Hippocampal formation (tissue), 2 donors: ENCODE measurements at regions not wholly inside any gene's neighbourhood (a gene's known extent, or its start where the extent isn't known, plus 50 kb on each side); places are given as distances from the start of the nearest gene placed in this dataset.
"Not testable (repeated sequence)": the region's sequence is repeated elsewhere in the genome, so short reads cannot be mapped to it uniquely, and the experiment has no call there.

Experiments used
- DNase-seq, 2 donors: peaks; one replicate each; lab custom pipeline; 2025; lab: John Stamatoyannopoulos, UW

DNA sequence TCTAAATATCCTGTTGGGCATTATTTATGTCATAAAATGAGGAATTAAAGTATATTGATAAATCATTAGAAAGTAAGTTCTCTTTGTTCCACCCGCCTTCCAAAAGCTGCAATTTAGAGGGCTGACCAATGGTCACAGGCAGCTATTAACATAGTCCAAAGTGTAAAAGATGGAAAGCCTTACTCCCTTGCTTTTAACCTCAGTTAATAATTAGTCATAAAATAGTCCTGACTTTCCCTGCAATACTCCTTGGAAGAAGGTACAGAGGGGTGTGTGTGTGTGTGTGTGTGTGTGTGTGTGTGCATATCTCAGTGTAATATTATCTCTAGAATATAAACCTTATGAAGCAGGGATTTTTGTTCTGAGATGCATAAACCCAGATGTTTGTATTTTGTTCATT, 275.4 kb downstream of the FAT4 start:
- no peak for DNase-seq

DNA sequence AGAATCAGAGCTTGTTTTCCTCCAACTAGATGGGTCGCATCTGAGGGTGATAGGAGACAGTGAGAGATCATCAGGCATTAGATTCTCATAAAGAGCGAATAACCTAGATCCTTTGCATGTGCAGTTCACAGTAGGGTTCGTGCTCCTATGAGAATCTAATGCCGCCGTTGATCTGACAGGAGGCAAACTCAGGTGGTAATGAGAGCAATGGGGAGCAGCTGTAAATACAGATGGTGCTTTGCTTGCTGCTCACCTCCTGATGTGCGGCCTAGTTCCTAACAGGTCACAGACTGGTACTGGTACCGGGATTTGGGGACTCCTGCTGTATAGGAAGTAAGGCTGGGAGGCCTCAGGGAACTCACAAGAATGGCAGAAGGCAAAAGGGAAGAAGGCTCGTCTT, 276.5 kb downstream of the FAT4 start:
- no peak for DNase-seq

DNA sequence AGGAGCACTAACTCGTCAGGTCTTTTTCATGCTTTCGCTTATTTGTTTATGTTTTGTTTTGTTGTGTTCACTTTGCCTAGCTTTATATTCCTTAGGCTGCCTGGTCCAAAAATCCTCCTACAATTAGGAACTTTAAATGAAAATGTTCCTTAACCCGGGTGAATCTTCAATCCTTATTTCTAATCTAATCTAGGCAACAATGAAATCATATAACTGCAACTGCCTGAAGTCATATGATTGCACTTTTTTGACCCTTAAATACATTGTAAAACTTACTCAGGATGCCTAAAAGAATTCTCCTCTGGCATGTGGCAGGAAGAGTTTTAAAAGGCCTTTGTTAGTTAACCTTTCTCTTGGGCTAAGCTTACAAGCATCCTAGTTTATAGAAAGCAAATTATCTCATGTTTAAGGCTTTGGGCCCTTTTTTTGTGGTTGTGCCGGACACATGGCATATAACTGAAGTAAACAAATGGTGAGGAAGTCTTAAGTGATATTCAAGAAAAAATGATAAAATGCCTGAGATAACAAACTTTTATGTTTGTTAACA, 279.4 kb downstream of the FAT4 start:
- DNase-seq: no peak

DNA sequence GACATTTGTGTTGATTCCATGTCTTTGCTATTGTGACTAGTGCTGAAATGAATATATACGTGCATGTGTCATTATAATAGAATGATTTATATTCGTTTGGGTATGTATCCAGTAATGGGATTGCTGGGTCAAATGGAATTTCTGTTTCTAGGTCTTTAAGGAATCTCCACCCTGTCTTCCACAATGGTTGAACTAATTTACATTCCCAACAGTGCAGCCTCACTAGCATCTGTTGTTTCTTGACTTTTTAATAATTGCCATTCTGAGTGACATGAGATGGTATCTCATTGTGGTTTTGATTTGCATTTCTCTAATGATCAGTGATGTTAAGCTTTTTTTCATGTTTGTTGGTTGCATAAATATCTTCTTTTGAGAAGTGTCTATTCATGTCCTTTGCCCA, 291.2 kb downstream of the FAT4 start:
- DNase-seq: not testable (repeated sequence)

DNA sequence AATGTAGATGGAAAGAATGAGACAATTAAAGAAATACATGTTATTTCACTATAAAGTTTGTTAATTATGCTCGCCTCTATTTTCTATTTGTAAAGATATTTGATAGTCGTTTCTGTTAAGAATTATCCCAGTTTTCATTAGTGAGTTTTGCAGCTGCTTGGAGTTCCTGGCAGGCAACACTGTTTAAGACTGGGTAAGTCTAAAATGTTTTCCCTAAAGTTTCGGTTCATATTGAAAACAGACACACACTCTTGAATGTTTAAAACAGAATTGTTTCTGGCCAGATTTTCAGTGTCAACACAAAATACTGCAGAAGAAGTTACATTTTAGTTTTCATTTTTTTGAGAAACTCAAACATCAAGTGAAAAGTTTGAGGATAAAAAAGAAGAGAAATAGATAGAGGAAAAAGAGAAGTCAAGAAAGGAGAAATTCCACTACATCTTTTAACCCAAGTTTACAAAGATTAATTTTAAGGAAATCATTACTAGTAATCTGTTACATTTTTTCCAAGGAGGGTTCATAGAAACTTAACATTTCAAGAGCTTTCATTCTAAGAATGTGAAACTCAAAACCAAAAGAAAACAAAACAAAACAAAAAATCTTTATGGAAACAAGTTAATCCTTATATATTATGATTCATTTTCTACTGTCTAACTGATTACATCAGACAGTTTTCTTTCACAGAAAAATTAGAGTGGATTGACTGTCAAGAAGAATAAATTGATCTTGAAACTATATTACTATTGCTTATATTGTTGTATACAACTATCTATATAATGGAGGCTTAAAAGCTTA, 305.5 kb downstream of the FAT4 start:
- no peak for DNase-seq

DNA sequence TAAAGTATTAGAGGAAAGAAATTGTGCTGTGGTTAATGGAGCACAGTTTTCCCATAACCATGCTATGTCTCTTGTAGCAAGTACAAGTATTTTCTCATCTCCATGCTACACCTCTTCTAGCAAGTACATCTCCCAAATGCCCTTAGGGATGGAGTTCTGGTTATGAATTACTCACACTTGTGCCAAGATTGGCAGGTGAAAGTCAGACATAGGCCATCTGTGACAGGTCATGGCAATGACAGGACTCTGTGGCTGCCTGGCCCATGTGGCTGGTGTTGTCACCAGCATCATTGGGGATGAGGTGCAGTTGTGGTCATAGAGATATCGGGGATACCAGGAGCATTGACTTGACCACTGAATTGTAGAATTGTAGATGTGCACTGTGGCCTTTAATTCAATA, 310.2 kb downstream of the FAT4 start:
- DNase-seq: no peak

DNA sequence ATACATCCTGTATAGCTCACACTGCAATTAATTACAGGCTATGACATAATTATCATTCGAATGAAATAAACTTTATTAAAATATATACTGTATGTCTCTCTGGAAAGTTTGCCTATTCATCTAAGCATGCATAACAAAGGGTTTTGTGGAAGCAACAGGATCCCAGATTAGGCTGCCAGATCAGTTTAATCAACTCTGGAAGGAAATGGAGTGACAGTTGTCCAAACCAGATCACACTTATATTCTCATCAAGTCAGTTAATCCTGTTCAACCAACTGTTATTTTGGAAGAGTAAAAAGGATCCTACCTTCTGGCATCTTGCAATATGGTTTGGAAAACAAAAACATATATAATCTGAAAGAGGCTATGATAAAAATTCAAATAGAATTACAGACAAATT, 312.2 kb downstream of the FAT4 start:
- DNase-seq: no peak

DNA sequence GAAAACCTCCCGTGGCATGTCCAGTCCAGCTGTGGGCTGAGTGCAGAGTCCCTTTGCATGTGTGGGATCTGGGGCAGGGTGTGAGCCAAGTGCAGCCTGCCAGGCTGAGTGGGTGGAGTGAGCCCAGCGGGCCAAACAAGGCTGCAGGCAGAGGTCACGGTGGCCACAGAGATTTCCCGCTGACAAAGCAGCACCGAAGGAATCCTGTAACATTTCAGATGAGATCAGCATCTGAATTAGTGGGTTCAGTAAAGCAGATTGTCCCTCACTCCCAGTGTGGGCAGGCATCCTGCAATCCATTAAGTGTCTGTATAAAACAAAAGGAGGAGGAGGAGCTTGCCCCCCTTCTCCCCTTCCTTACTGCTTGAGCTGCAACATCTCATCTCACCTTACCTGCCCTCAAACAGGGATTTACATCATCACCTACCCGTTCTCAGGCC, 324.4 kb downstream of the FAT4 start:
- no peak for DNase-seq

DNA sequence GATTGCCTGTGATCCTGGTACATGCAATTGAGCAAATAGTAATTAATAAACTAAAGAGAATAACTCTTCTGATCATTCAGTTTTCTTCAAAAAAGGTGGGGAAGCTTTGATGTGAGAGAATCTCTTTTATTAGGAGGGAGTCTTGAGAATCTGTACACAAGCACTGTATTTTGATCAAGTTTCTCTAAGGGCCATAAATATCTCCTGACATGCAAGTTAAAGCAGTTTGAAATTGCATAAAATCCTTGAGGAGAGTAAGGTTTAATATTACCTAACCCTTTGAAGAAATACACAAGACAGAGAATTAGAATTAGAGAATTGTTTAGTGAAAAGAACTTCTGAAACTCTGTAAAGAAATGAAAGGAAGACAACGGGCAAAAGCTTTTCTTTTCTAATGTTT, 326.9 kb downstream of the FAT4 start:
- DNase-seq: no peak

DNA sequence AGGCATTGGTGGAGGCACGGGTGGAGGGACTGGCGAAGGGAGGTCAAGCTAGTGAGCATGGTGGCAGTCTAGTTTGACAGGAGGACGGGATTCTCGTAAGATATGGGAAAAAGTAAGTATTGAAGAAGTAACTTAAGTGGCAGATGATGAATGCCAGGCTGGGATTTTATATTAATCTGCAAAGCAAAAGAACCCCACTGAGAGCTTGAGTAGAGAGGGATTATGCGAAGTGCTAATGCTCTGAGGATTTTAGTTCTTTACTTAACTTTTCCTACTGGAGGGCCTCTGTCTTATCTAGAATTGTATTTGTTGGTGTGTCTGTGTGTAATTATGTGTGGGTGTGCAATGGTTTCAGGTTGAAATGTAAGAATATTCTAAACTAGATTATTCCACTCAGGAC, 327.9 kb downstream of the FAT4 start:
- no peak for DNase-seq

DNA sequence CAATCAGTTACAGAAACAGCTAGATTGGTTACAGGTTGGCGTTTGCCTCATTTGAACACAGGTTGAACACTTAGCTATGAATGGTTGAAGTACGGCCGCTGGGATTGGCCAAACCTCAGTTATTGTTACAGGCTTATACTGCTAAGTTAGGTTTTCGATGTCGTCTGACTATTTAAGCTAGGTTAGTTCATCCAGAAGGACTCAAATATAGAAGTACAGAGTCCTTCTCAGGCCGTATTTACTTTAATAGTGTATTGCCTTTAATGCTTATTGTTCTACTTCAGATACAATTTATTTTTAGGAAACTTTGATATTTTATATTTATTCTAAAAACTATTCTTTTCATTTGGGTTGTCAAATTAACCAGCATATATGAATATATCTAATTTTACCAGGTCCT, 334.7 kb downstream of the FAT4 start:
- no peak for DNase-seq

DNA sequence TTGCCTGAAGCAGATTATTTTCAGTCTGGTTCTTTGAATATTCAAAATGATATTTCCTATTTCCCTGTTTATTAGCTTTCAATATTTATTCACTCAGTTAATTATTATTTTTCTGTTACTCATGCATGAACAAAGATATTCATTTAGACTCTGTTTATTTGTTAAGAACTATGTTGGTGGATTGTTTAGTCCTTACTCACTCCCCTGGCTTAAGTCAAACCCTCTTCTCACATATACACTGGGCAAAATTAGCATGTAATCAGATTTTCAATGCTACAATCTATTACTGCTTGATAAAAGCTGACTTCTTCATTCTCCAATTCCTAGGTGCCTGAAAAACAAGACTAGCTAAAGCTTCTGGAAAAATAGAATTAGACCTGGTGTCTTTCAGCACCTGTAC, 335.8 kb downstream of the FAT4 start:
- no peak for DNase-seq

DNA sequence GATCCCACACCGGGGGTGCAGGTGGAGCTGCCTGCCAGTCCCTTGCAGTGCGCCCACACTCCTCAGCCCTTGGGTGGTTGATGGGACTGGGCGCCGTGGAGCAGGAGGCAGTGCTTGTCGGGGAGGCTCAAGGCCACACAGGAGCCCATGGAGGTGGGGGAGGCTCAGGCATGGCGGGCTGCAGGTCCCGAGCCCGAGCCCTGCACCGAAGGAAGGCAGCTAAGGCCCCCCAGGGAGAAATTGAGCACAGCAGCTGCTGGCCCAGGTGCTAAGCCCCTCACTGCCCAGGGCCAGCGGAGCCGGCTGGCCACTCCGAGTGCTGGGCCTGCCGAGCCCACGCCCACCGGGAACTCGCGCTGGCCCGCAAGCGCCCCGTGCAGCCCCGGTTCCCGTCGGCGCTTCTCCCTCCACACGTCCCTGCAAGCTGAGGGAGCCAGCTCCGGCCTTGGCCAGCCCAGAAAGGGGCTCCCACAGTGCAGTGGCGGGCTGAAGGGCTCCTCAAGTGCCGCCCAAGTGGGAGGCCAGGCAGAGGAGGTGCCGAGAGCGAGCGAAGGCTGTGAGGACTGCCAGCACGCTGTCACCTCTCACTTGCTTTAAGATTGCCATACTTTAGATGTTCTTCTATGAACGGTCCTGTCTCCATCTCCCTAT, 337.1 kb downstream of the FAT4 start:
- not testable (repeated sequence) for DNase-seq

DNA sequence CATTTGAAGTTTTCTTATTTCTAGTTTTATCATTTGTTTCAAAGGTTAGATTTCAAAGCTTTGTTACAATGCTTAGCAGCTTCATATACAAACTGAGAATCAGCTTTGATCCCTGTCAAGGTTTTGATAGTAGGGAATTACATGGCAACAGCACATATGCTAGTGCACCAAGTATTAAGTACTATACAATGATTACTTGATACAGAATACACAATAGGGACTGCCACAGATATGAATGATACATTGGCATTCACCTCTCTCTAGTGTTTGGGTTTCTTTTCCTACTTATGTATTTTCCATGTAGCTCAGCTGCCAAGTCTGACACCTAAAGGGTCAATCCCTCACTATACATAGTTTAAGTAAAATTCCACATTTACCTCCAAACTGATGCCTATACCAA, 344.0 kb downstream of the FAT4 start:
- no peak for DNase-seq

DNA sequence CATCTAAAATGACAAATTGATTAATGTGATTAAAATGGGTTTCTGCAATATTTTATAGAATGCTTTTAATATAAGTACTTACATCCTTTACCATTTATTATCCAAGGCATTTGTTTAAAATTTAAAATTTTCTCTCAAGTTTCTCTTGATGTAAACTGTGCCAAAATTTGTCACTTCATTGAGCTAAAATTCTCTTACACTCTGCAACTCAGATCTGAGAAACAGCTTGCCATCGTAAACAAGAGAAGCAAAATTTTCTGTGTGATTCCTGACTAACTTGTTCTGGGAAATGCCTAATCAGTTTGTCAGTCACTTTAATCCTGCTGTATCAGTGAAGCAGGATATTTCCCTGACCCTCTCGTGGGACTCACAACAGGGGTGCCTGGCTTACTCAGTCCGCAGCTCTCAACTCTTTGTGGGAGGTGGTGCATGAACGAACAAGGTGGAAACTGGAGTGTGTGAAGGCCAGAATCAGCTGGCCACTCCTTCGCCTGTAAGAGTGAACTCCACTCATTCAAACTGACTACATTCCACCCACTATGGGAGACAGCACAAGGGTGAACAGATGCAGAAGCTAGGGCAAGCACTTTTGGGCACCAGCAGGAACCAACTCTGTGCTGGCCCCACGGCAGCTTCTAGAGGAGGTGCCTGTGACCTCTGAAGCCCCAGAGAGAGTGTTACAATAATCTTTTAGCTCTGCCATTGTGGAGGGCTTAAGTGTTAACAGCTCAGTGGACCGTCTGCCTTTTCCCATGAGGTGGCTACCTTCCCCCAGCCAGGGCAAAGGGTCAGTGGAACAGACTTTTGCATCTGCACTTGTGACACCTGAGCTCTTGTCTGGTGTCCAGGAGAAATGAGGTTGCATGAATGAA, 349.4 kb downstream of the FAT4 start:
- no peak for DNase-seq

DNA sequence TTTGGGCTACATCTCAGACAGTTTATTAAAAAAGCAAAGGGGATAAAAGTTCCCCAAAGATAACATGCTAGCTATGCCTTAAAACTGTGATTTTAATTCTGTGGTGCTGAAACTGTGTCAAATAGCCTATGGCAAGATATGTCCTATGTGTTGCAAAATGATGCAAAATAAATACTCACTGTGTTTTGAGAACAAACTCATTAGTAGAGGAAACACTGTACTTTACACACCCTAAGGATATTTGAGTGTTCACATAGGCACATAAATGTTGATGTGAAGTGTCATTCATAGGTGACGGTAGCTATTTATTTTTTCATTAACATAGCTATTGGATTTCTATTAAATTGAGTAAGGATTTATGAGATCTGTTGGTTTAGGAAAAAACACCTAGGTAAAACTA, 351.9 kb downstream of the FAT4 start:
- DNase-seq: no peak

DNA sequence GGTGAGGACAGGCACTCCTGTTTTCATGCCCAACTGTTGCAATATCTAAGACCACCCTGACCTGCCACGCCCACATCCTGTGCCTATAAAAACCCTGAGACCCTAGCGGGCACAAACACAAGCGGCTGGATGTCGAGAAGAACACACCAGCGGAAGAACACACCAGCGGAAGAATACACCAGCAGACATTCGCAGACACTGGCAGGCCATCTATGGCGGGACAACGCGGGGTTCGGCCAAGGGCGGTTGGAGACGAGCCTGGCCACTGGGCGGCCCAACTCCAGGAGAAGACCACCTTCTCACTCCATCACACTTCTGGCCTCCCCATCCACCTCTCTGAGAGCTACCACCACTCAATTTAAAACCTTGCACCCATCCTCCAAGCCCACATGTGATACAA, 361.4 kb downstream of the FAT4 start:
- DNase-seq: no peak

DNA sequence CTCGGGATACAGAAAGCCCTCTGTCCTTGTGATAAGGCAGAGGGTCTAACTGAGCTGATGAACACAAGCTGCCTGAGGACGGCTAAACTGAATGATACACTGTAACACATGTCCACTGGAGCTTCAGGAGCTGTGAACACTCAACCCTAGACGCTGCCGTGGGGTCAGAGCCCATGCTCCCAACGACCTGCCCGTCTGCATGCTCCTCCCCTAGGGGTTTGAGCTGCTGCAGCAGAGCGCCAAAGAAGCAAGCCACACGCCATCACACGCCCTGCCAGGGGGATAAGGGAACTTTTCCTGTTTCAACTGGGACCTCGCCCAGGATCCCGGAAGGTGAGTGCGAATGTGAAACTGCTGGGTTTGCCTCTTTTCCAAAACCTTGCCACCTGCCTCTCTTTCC, 361.8 kb downstream of the FAT4 start:
- no peak for DNase-seq

DNA sequence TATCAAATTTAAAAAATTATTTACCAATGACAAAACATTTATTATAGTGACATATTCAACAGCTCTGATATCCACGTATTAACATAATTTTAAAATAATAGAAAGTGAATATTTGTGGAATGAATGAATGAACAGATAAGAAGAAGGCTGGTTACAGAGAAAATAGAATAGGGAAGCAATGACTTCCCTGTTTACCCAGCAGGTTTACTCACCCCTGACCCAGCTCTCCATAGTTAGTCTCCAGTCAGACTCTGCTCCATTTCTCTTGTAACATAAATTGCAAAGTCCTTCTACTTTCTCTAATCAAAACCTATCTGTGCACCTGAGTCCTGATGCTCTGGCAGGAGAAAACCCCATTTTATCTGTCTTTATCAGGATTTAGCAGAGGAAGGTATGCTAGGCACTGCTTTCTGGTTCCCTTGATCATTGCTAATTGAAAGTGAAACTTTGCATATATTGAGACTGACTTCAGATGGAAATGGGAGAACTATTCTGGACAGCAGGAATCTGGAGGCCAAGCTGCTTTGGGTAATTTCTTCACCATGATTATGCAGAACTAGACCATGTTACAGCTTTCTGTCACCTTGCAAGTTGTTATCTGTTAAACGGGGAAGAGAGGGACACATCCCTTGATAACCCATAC, 363.0 kb downstream of the FAT4 start:
- DNase-seq: no peak

DNA sequence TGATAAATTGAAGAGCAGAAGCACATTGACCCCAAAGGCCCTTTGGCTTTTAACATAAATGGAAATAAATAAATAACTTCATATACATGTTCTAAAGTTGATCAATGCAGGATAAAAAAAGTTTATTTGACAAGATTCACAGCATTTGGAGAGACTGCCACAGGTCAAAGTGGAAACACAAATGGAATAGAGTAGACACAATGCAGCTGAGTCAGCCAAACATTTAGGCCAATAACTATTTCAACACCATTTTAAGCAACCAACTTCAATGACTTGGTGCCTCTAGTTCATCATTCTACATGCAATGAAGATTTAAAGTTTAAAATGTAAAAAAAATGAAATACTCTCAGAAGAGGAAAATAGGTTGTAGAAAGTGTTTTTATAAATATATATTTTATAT, 365.2 kb downstream of the FAT4 start:
- no peak for DNase-seq

DNA sequence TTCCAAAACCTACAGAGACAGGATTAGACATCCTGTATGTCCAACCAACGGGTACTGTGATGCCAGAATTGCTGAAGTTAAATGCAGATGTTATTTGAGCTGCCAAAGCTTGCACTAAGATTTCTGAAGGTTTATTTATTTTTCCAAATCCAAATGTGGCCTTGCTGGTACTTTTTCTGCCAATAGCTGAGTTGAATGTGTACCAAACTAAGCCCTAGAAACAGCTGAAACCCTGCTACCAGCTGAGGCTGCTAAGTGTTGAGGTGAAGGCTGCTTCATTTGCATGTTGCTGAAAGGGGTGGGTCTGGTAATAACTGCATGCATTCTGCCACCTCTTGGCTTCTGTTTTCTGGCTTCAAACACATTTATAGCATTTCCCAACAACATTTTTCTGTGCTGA, 366.5 kb downstream of the FAT4 start:
- no peak for DNase-seq

DNA sequence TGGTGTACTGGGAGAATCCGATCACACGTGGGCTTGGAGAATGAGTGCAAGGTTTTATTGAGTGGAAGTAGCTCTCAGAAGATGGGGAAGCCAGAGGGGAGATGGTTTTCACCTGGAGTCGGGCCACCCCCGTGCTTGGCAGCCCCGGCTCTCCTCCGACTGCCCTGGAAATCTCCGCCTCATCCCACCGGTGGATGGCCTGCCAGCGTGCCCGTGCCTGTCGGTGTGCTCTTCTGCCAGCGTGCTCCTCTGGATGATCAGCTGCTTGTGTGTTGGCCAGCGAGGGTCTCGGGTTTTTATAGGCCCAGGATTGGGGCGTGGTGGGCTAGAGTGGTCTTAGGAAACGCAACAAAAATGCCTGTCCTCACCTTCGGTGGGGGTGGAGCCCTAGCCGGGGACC, 368.0 kb downstream of the FAT4 start:
- no peak for DNase-seq
